ENCODE measurements at regions not wholly inside any gene's neighbourhood (a gene's known extent, or its start where the extent isn't known, plus 50 kb on each side); places are given as distances from the start of the nearest gene placed in this dataset.
"Not testable (repeated sequence)": the region's sequence is repeated elsewhere in the genome, so short reads cannot be mapped to it uniquely, and the experiment has no call there.

DNA sequence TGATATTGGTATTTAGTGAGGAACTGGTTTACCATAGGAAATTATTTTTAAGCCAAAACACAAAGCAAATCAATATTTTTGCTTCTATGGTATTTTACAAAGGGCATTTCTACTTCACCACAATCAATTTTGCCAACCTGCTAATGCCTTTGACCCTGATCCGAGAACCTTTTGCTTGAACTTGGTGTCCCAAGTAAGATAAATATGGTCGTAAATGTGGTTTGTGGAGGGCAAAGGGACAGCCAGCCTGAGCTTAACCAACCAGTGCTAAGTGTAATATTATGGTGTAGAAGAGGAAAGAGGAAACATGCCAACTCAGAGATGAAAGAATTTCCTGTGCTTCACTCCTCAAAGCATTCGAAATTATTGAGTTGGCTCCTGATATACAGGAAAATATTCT, 148.4 kb downstream of the C3orf38 start:
- no peak for DNase-seq

DNA sequence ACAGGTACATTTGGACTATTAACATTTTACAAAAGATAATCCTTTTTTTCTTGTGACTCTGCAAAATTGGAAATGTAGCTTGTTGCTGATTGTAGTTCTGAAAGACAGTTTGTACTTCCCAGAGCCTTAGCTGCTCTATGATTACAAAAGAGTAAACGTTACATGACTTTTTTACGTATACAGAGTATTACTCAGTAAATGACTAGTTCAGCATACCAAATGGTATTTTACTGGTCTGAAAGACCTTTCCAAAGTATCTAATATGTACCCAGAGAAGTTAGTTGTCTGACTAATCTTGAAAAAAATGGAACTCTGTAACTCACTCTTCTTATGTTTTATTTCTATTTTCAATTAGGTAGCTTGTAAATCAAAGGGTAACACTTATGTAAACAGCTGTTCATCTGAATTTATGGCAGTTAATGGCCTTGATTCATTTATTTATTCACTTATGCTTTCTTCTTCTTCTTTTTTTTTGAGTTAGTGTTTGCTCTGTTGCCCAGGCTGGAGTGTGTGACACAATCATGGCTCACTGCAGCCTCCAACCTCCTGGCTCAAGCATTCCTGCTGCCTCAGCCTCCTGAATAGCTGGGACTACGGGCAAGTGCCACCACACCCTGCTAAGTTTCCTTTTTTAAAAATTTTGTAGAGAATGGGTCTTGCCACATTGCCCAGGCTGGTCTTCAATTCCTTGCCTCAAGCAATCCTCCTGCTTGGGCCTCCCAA, 151.7 kb downstream of the C3orf38 start:
- DNase-seq, result no peak

DNA sequence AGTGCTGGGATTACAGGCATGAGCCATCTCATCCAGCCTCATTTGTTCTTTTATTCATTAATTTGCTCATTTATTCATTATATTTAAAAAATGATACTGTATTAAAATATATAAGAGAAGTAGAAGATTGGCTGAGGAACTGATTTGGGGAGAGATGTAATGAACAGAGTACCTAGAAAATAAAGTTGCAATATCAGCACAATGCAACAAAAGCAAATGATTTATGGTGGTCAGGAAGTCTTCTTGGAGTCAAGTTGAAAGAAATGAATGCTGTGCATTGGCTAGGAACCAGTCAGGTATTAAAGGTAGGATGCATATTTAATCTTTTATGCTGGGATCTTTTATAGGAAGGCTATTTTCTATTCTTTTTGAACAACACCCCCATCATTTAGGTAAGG, 152.2 kb downstream of the C3orf38 start:
- DNase-seq, result no peak

GRCh38 chr3:88303331-88303904, 153.7 kb downstream of the C3orf38 start:
- not testable (repeated sequence) for DNase-seq

DNA sequence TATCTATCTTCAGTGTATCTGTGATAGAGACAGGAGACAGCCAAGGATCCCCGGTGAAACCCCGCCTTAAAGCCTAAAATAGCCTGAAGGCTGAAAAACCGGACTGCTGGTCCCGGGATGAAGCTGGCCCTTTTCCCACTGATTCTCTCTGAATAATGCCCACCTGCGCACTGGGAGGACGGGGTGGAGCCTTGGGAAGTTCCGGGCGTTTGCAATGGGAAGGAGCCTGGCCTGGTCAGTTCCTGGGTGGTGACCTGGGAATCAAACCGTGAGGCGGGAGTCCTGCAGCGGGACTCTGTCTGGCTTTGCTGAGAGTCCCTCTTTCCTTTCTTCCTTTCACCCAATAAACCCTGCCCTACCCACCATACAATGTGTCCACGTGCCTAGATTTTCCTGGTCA, 157.9 kb downstream of the C3orf38 start:
- no peak for DNase-seq

GRCh38 chr3:88311826-88312225, 162.1 kb downstream of the C3orf38 start:
- DNase-seq, result no peak

DNA sequence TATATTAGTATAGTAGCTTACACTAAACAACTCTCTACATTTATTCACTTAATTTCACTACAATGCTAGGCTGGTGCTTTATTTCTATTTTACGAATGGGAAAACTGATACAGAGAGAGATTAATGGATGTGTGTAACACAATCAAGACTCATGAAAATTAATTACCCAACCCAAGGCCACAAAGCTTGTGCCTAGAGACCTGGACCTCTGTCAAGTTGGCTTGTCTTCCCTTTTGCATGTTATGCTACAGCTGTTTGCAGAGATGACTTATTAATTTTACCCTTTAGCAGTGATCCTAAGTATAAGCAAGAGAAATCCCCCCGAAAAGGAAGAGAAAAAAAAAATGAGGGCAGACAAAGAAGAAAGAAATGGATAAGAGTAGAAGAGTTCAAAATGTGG, 162.5 kb downstream of the C3orf38 start:
- DNase-seq, result no peak

- no peak for DNase-seq
Observed at GRCh38 chr3:88318067-88318466, 168.3 kb downstream of the C3orf38 start.

DNA sequence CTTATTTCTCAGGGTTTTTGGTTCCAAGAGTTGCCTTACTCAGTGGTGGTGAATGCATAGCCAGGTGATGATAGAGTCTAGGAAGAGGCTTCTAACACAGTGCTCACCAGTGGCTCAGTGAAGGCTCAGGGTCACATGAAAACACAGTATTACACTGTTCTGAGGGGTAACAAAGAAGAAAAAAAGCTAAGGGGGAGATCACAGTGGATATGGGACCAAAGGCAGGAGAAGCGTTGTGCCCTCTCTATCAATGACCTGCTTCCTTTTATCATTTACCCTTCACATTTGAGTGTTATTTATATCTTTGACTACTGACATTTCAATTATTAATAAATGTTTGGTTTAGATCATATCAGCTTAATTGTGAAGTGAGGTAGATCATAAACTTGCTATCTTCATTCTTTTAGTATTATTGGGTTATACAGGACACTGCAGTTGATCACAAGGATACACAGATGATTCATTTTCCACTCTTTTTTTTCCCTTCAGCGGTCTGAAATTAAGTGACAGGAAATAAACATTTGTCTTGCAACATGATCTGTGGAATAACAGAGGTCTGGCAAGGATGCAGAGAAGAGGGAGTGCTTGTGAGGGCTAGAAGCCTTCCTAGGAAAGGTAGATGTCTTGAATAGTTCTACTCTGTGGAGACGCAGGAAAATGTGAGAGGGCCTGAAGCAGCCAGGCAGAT, 171.7 kb downstream of the C3orf38 start:
- DNase-seq, result no peak

GRCh38 chr3:88324788-88325187, 175.0 kb downstream of the C3orf38 start:
- DNase-seq, result no peak

GRCh38 chr3:88334187-88334868, 184.6 kb downstream of the C3orf38 start:
- no peak for DNase-seq

DNA sequence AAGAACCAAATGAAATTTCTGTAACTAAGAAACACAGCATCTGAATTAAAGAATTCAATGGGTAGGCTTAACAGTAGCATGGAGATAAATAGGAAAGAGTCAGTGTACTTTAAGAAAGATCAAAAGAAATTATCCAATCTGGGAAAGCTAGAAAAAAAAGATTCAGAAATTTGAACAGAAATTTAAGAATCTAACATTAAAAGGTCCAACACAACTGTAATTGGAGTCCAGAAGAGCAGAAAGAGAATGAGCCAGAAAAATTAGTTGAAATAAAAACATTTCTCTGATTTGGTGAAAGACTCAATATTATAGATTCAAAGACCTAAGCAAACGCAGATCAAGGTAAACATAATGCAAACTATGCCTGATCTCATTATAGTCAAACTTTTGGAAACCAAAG, 187.1 kb downstream of the C3orf38 start:
- no peak for DNase-seq

GRCh38 chr3:88343264-88343663, 193.5 kb downstream of the C3orf38 start:
- DNase-seq, result no peak

GRCh38 chr3:88346643-88347042, 196.9 kb downstream of the C3orf38 start:
- no peak for DNase-seq

- no peak for DNase-seq
Observed at GRCh38 chr3:88362428-88362827, 212.7 kb downstream of the C3orf38 start.

- no peak for DNase-seq
Observed at GRCh38 chr3:88364926-88365325, 215.2 kb downstream of the C3orf38 start.

- no peak for DNase-seq
Observed at GRCh38 chr3:88369337-88369736, 219.6 kb downstream of the C3orf38 start.

DNA sequence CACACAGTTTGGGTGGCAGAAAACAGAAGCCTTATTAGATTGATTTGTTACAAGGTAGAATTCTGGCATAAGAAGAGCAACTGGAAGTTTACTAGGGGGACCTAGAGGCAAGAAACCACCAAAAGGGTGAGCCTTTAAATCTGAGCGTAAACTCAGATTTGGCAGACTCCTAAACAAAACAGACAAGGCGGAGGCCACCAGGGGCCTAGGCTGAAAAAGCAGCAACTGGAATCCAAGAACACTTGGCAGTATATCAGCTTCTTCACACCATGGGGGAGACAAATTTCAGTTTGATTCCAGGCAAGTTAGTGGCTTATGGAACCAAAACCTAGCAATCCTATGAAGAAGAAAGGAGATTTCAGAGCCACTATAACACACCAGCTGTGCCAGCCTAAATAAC, 220.0 kb downstream of the C3orf38 start:
- no peak for DNase-seq

DNA sequence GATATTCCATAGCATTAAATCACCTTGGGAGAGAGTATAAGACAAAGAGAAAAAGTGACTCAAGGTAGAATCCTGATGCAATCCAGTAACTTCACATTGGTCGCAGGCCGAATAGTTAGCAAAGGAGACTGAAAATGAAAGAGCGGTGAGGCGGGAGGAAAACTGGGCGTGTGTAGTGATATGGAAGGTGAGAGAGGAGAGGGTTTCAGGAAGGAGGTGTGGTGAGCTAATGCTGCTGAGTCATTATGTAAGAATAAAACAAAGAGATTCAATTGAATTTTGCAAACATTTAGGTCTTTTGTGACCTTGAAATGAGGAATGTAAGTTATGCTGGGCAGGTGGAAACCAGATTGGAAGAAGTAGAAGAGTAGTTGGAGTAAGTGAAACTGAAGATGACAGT, 235.3 kb downstream of the C3orf38 start:
- no peak for DNase-seq

GRCh38 chr3:88398581-88398980, 248.8 kb downstream of the C3orf38 start:
- no peak for DNase-seq

- no peak for DNase-seq
Observed at GRCh38 chr3:88403319-88403718, 253.6 kb downstream of the C3orf38 start.

GRCh38 chr3:88408097-88408496, 258.3 kb downstream of the C3orf38 start:
- no peak for DNase-seq

GRCh38 chr3:88408935-88409334, 259.2 kb downstream of the C3orf38 start:
- DNase-seq, result no peak

DNA sequence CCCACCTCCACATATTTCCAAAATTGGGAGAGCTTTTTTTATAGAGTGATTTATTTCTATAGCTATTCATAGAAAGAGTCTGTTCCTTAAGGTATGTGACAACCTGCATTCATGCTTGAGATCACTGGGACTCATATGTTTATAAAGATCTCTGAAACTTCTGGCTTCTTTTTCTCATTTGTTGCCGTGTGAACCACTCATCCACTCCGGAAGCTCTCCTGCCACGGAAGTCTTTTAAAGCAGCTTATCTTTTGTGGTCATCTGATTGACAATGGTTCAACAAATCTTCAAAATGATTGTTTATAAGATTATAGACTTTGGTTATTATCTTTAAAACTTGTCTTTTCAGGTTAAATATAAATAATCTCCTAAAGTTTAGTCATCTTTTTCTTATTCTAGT, 260.5 kb downstream of the C3orf38 start:
- no peak for DNase-seq
